Breast epithelium (tissue), 4 donors: ENCODE measurements at regions not wholly inside any gene's neighbourhood (a gene's known extent, or its start where the extent isn't known, plus 50 kb on each side); places are given as distances from the start of the nearest gene placed in this dataset.

Source experiments
- DNase-seq, 2 donors: peaks; one replicate each; pipeline ENCODE4 v3.0.0-alpha.2; 2019; ENCODE audit warnings: low spot score in 2 of 2
- H3K27ac ChIP-seq, 2 donors: fragments of 200-600 bp; sonication (generic) in 1 of 2; one replicate each; pipeline ENCODE4 v1.5.1; 2016 to 2019; ENCODE audit warnings: mild to moderate bottlenecking in 1 of 2
- H3K27me3 ChIP-seq, 2 donors: fragments of 200-600 bp; sonication (generic) in 1 of 2; one replicate each; pipeline versions ENCODE4 v1.5.1 to v1.6.0; 2017 to 2019; ENCODE audit warnings: control low read depth in 1 of 2, mild to moderate bottlenecking in 1 of 2
- H3K36me3 ChIP-seq: fragments of 200-600 bp; one replicate; pipeline ENCODE4 v1.5.1; 2019
- H3K4me1 ChIP-seq, 2 donors: fragments of 200-600 bp; sonication (generic); one replicate each; pipeline ENCODE4 v1.5.1; 2016 to 2019; ENCODE audit warnings: control low read depth in 1 of 2
- H3K4me3 ChIP-seq, 3 donors: fragments of 200-600 bp; sonication (generic); 1 replicate in 2 of 3; 2 replicates in 1 of 3; pipeline ENCODE4 v1.5.1; 2016 to 2019; ENCODE audit warnings: mild to moderate bottlenecking in 3 of 3, moderate library complexity in 2 of 3
- H3K9me3 ChIP-seq, 2 donors: fragments of 200-600 bp; sonication (generic) in 1 of 2; one replicate each; pipeline ENCODE4 v1.5.1; 2016 to 2019; ENCODE audit warnings: control low read depth in 1 of 2
- CTCF ChIP-seq, 3 donors: fragments of 450-650 bp; IDR thresholded peaks; one replicate each; pipeline ENCODE4 v1.5.1; 2016 to 2017; ENCODE audit warnings: antibody characterized with exemption in 3 of 3, mild to moderate bottlenecking in 3 of 3, moderate library complexity in 3 of 3
- POLR2A ChIP-seq: fragments of 450-650 bp; IDR thresholded peaks from one replicate; pipeline ENCODE4 v1.6.1; 2016; ENCODE audit warnings: antibody characterized with exemption, mild to moderate bottlenecking, moderate library complexity
- POLR2AphosphoS5 ChIP-seq, 3 donors: sonication (generic); formaldehyde crosslinking; IDR thresholded peaks; one replicate each; pipeline ENCODE4 v1.6.1; 2017; ENCODE audit warnings: antibody characterized with exemption in 3 of 3
- intact Hi-C: fragments of 100-400 bp; cut with DNase I; formaldehyde crosslinking; loops from one replicate; pipeline ENCODE4 v1.15.1; 2023; ENCODE audit warnings: low total_unique reads

DNA sequence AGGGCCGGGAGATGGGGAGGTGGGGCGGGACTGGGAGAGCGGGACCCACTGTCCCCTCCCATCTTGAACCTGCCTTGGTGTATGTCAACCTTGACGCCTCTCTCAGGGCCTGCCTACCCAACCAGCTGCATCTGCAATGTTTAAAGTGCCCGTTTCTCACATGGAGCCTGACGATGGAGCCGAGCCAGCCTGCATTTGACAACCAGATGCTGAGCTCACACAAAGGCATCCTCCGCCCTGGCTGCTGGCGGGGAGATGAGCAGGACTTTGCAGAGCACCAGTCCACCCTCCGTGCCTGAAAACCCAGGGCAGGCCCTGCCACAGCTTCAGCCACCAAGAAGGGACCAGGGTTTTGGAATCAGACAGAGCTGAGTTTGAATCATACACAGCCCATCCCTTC lies 141.1 kb upstream of the SMIM23 start:
- no peaks in the 10 kb centered on the region for H3K27me3 ChIP-seq
- DNase-seq, result no peak
- no peaks in the 10 kb centered on the region for H3K4me1 ChIP-seq
- H3K36me3 ChIP-seq, result no peaks in the 10 kb centered on the region
- H3K9me3 ChIP-seq, result no peaks in the 10 kb centered on the region
- TF ChIP-seq POLR2A (no peak), POLR2AphosphoS5 (IDR thresholded peaks at IDR 0.05) (no peak), CTCF (IDR thresholded peaks at IDR 0.05) (no peak)
- H3K4me3 ChIP-seq, result no peak overlapping the region
- intact Hi-C loops, result no loop called here
- H3K27ac ChIP-seq, result no peak overlapping the region

DNA sequence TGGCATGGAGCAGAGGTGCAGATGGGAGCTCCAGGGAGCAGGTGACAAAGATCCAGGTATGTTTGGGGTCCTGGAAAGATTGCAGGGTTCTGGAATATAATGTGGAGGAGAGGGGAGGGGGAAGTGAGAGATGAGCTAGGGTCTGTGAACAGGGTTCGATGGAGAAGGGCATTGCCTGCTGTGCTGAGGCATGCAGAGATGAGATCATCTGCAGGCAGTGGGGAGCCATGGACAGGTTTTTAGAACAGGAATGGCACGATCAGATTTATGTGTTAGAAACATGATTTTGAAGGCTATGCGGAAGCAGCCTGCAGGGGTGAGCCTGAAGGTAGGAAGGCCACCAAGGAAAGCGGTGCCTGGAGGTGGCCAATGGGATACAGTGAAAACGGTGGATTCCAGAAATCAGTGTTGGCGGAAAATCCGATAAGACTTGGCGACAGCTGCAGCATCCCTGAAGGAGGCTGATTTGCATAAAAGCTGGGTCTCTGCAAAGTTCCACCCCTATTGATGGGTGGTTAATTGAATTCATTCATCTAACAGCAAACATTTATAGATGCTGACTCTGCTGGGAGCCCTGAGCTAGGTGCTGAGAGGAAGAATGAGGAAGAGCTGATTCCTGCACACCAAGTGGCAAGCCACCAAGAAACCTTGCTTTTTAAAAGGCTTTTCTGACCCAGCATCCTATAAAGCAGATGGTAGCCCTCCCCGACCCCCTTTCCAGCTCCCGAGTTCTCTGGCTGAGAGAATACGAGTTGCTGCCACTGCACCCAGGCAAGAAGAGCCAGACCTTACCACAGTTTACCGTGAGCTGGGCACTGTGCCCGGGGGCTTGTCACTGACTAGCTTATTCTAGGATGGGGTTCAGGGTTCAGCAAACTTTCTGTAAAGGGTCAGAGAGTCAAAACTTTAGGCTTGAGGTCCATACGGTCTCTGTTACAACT lies 139.2 kb upstream of the SMIM23 start:
- Histone ChIP-seq H3K36me3 (no peaks in the 10 kb centered on the region), H3K9me3 (no peaks in the 10 kb centered on the region), H3K27ac (no peak overlapping the region), H3K4me1 (no peaks in the 10 kb centered on the region), H3K27me3 (no peaks in the 10 kb centered on the region), H3K4me3 (no peak overlapping the region)
- intact Hi-C loops, result no loop called here
- DNase-seq, result no peak
- TF ChIP-seq POLR2A (no peak), POLR2AphosphoS5 (IDR thresholded peaks at IDR 0.05) (no peak), CTCF (IDR thresholded peaks at IDR 0.05) (no peak)

DNA sequence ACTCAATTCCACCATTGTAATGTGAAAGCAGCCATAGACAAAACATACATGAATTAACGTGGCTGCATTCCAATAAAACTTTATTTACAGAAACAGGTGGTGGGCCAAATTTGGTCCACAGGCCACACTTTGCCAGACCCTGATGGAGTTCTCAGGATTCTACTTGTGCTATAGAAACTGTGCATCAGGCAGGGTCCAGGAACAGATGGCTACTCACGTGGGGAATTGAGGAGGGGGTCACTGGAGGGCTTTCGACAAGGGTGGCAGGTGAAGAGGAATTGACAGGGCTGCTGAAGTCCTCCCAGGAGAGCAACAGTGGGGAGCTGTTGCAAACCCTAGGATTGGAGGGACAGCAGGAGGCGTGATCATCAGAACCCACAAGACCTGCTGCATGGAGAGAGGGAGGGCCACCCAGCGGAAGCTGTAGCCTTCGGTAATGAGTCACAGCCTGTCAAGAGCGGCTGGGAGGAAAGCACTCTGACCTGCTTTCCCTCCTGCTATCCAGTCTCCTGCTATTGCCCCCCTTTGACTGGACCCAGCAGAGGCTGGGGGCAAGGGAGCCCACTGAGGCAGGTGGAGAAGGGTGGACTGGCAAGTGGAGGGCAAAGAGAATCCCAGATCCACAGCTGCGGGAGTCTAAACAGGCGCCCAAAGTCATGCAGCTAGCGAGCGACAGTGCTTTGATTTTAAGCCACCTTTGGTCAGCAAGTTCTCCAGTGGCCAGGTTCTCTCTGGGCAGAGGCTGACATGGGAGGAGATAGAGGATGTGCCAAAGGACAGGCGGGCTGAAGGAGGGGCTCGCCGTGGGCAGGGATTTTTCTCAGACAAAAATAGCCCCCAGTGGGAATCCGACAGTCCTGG lies 138.3 kb upstream of the SMIM23 start:
- H3K4me3 ChIP-seq, result no peak overlapping the region
- TF ChIP-seq POLR2AphosphoS5 (IDR thresholded peaks at IDR 0.05) (no peak), POLR2A (no peak), CTCF (IDR thresholded peaks at IDR 0.05) (no peak)
- no peaks in the 10 kb centered on the region for H3K27me3 ChIP-seq
- H3K27ac ChIP-seq, result no peak overlapping the region
- no peaks in the 10 kb centered on the region for H3K4me1 ChIP-seq
- no peaks in the 10 kb centered on the region for H3K36me3 ChIP-seq
- H3K9me3 ChIP-seq, result no peaks in the 10 kb centered on the region
- intact Hi-C loops, result no loop called here
- DNase-seq, result no peak

GRCh38 chr5:171647904-171648260 lies 137.7 kb upstream of the SMIM23 start:
- H3K36me3 ChIP-seq, result no peaks in the 10 kb centered on the region
- H3K9me3 ChIP-seq, result no peaks in the 10 kb centered on the region
- no peak overlapping the region for H3K27ac ChIP-seq
- no peaks in the 10 kb centered on the region for H3K27me3 ChIP-seq
- DNase-seq, result no peak
- H3K4me3 ChIP-seq, result no peak overlapping the region
- no peaks in the 10 kb centered on the region for H3K4me1 ChIP-seq
- intact Hi-C loops, result no loop called here
- TF ChIP-seq POLR2AphosphoS5 (IDR thresholded peaks at IDR 0.05) (no peak), POLR2A (no peak), CTCF (IDR thresholded peaks at IDR 0.05) (no peak)
